H1 (cell line): ENCODE measurements at regions not wholly inside any gene's neighbourhood (a gene's known extent, or its start where the extent isn't known, plus 50 kb on each side); places are given as distances from the start of the nearest gene placed in this dataset.

Experiments
- CTCF ChIA-PET: fragments of 300-600 bp; sonication (Branson Sonifier 250); formaldehyde crosslinking; loops from one replicate; lab custom pipeline; 2021; ENCODE audit not compliant: partially characterized antibody; lab: Charles Lee
- POLR2A ChIA-PET: fragments of 300-600 bp; sonication (Branson Sonifier 250); formaldehyde crosslinking; loops from one replicate; lab custom pipeline; 2021; ENCODE audit warnings: inconsistent platforms; ENCODE audit not compliant: partially characterized antibody; lab: Charles Lee
- DNase-seq, 2 experiments: peaks; one replicate each; pipeline versions ENCODE4 v3.0.0 to v3.0.0-alpha.2; 2010 to 2022; ENCODE audit warnings: low spot score in 2 of 2, low read depth in 1 of 2, mixed read lengths in 1 of 2
- FAIRE-seq: peaks from 2 replicates; lab custom pipeline; 2011; peaks lifted over from hg19 to GRCh38; lab: Jason Lieb, UNC
- H2AFZ ChIP-seq: 2 replicates; pipeline ENCODE4 v1.8.1; 2012; ENCODE audit warnings: low read length, inconsistent platforms
- H2AK5ac ChIP-seq: 2 replicates; pipeline ENCODE4 v1.6.1; 2013; ENCODE audit warnings: low read depth, low read length
- H2BK120ac ChIP-seq: replicated peaks from 2 replicates; pipeline ENCODE3; 2013; ENCODE audit warnings: low read depth, low read length, inconsistent platforms
- H2BK12ac ChIP-seq: 2 replicates; pipeline ENCODE4 v1.6.1; 2013; ENCODE audit warnings: low read depth, low read length
- H2BK15ac ChIP-seq: 2 replicates; pipeline ENCODE4 v1.6.1; 2013; ENCODE audit warnings: low read length
- H2BK20ac ChIP-seq: 2 replicates; pipeline ENCODE4 v1.6.1; 2013; ENCODE audit warnings: low read length
- H2BK5ac ChIP-seq: 2 replicates; pipeline ENCODE4 v1.6.1; 2013; ENCODE audit warnings: low read depth, low read length
- H3K14ac ChIP-seq: 2 replicates; pipeline ENCODE4 v1.6.1; 2013; ENCODE audit warnings: inconsistent platforms; ENCODE audit not compliant: insufficient read length
- H3K18ac ChIP-seq: 2 replicates; pipeline ENCODE4 v1.6.1; 2013; ENCODE audit warnings: low read length; ENCODE audit errors: extremely low read depth
- H3K23ac ChIP-seq: 2 replicates; pipeline ENCODE4 v1.6.1; 2013; ENCODE audit warnings: inconsistent platforms; ENCODE audit not compliant: insufficient read length
- H3K23me2 ChIP-seq: 2 replicates; pipeline ENCODE4 v1.6.1; 2013; ENCODE audit warnings: low read depth, low read length
- H3K27ac ChIP-seq: 2 replicates; pipeline ENCODE4 v1.6.1; 2011; ENCODE audit warnings: low read depth, low read length, inconsistent platforms
- H3K27me3 ChIP-seq, 4 experiments: replicated peaks in 1 of 4; 1 replicate in 1 of 4; 2 replicates in 3 of 4; pipeline versions ENCODE4 v1.6.1 to v1.8.1; 2011 to 2013; ENCODE audit warnings: low read length in 3 of 4, mild to moderate bottlenecking in 3 of 4, inconsistent platforms in 2 of 4, mixed read lengths in 2 of 4, moderate library complexity in 1 of 4; ENCODE audit not compliant: control insufficient read depth in 3 of 4, insufficient read depth in 3 of 4; ENCODE audit errors: extremely low read depth in 1 of 4
- H3K36me3 ChIP-seq, 4 experiments: 2 replicates each; pipeline versions ENCODE4 v1.6.1 to v1.8.1; 2011 to 2013; ENCODE audit warnings: mild to moderate bottlenecking in 4 of 4, low read length in 3 of 4, moderate library complexity in 2 of 4, control low read depth in 1 of 4, inconsistent platforms in 1 of 4; ENCODE audit not compliant: insufficient read depth in 4 of 4, control insufficient read depth in 2 of 4
- H3K4ac ChIP-seq: replicated peaks from 2 replicates; pipeline ENCODE3; 2013; ENCODE audit warnings: low read length, low read depth, mixed read lengths, inconsistent platforms; ENCODE audit not compliant: insufficient read length
- H3K4me1 ChIP-seq, 4 experiments: replicated peaks in 1 of 4; 1 replicate in 1 of 4; 2 replicates in 3 of 4; pipeline versions ENCODE4 v1.6.1 to v1.8.1; 2011 to 2013; ENCODE audit warnings: low read length in 3 of 4, inconsistent platforms in 2 of 4, mixed read lengths in 1 of 4; ENCODE audit not compliant: insufficient read depth in 4 of 4, control insufficient read depth in 3 of 4
- H3K4me2 ChIP-seq, 2 experiments: 2 replicates each; pipeline versions ENCODE4 v1.6.1 to v1.8.1; 2011 to 2013; ENCODE audit warnings: low read depth in 2 of 2, low read length in 2 of 2, control low read depth in 1 of 2, inconsistent platforms in 1 of 2, mild to moderate bottlenecking in 1 of 2; ENCODE audit not compliant: insufficient read depth in 1 of 2
- H3K4me3 ChIP-seq, 4 experiments: fragments of 200-600, 300-600 bp in 1 of 4; sonication (generic), shearing (Covaris generic), sonication (Bioruptor Twin) in 1 of 4; 2 replicates each; pipeline versions ENCODE4 v1.5.1 to v1.8.1; 2011 to 2016; ENCODE audit warnings: low read length in 4 of 4, low read depth in 3 of 4, control low read depth in 2 of 4, inconsistent platforms in 2 of 4, mild to moderate bottlenecking in 2 of 4, mixed read lengths in 1 of 4, moderate library complexity in 1 of 4; ENCODE audit not compliant: insufficient read depth in 2 of 4; ENCODE audit errors: extremely low read depth in 1 of 4
- H3K56ac ChIP-seq: replicated peaks from 2 replicates; pipeline ENCODE3; 2013; ENCODE audit warnings: low read depth, mild to moderate bottlenecking, mixed read lengths, low read length, inconsistent platforms; ENCODE audit not compliant: insufficient read length
- H3K79me1 ChIP-seq: 2 replicates; pipeline ENCODE4 v1.6.1; 2013; ENCODE audit warnings: low read depth, low read length, control low read depth
- H3K79me2 ChIP-seq, 2 experiments: 2 replicates each; pipeline versions ENCODE4 v1.6.1 to v1.8.1; 2012 to 2013; ENCODE audit warnings: low read length in 2 of 2, mild to moderate bottlenecking in 2 of 2, inconsistent platforms in 1 of 2; ENCODE audit not compliant: insufficient read depth in 2 of 2, control insufficient read depth in 1 of 2
- H3K9ac ChIP-seq, 4 experiments: replicated peaks in 1 of 4; 1 replicate in 1 of 4; 2 replicates in 3 of 4; pipeline versions ENCODE4 v1.6.1 to v1.8.1; 2011 to 2013; ENCODE audit warnings: low read depth in 3 of 4, low read length in 3 of 4, control low read depth in 2 of 4, mild to moderate bottlenecking in 2 of 4, moderate library complexity in 2 of 4, inconsistent platforms in 1 of 4; ENCODE audit errors: extremely low read depth in 1 of 4
- H3K9me3 ChIP-seq, 2 experiments: 2 replicates each; pipeline versions ENCODE4 v1.6.1 to v1.8.1; 2012 to 2013; ENCODE audit warnings: mild to moderate bottlenecking in 2 of 2, moderate library complexity in 2 of 2, control low read depth in 1 of 2, inconsistent platforms in 1 of 2, low read depth in 1 of 2, low read length in 1 of 2, mixed read lengths in 1 of 2; ENCODE audit not compliant: insufficient read depth in 2 of 2
- H4K20me1 ChIP-seq, 2 experiments: replicated peaks in 1 of 2; 2 replicates each; pipeline versions ENCODE3 to v1.8.1; 2011 to 2013; ENCODE audit warnings: inconsistent platforms in 2 of 2, low read length in 2 of 2, mild to moderate bottlenecking in 1 of 2; ENCODE audit not compliant: insufficient read depth in 2 of 2, control insufficient read depth in 1 of 2
- H4K5ac ChIP-seq: 2 replicates; pipeline ENCODE4 v1.6.1; 2013; ENCODE audit warnings: low read length, low read depth, mixed read lengths, inconsistent platforms; ENCODE audit not compliant: insufficient read length
- H4K8ac ChIP-seq: 2 replicates; pipeline ENCODE4 v1.8.0; 2013; ENCODE audit warnings: mild to moderate bottlenecking, moderate library complexity, low read length, inconsistent platforms; ENCODE audit not compliant: insufficient read depth; ENCODE audit errors: extremely low read depth
- H4K91ac ChIP-seq: replicated peaks from 2 replicates; pipeline ENCODE3; 2013; ENCODE audit warnings: low read length, mixed read lengths, inconsistent platforms; ENCODE audit not compliant: insufficient read length
- CHD2 ChIP-seq: IDR thresholded peaks from 2 replicates; pipeline ENCODE4 v1.6.1; 2012; ENCODE audit warnings: low read length, improper control_type of control experiment
- CREB1 ChIP-seq: IDR thresholded peaks from 2 replicates; pipeline ENCODE4 v1.6.1; 2012; ENCODE audit warnings: inconsistent platforms
- PHF8 ChIP-seq: fragments of 200-600 bp; sonication (generic); conservative IDR thresholded peaks from 2 replicates; pipeline ENCODE4 v1.7.1; 2012; ENCODE audit warnings: low read depth, mild to moderate bottlenecking, inconsistent platforms, low read length, moderate library complexity
- POLR2A ChIP-seq, 2 experiments: IDR thresholded peaks; 1 replicate in 1 of 2; 2 replicates in 1 of 2; pipeline ENCODE4 v1.6.1; 2011; ENCODE audit warnings: low read depth in 2 of 2, low read length in 2 of 2, mild to moderate bottlenecking in 2 of 2; ENCODE audit errors: control extremely low read depth in 1 of 2
- TAF1 ChIP-seq: IDR thresholded peaks from 2 replicates; pipeline ENCODE4 v1.6.1; 2011; ENCODE audit warnings: mild to moderate bottlenecking, low read depth, low read length
- WGBS, 2 experiments: shearing (Covaris generic) in 1 of 2; methylation state at CpG; one replicate each; pipeline versions ENCODE4 v1.1.6 to v1.1.7; 2013 to 2015; ENCODE audit warnings: low lambda C conversion rate in 2 of 2, mixed read lengths in 2 of 2, inconsistent platforms in 1 of 2, low coverage in 1 of 2, missing lambda C conversion rate in 1 of 2; ENCODE audit not compliant: insufficient replicate concordance in 2 of 2, insufficient coverage in 1 of 2, insufficient read length in 1 of 2; ENCODE audit errors: extremely low coverage in 1 of 2, missing lambda C conversion rate in 1 of 2; 5-methylcytosine and 5-hydroxymethylcytosine counted together

DNA sequence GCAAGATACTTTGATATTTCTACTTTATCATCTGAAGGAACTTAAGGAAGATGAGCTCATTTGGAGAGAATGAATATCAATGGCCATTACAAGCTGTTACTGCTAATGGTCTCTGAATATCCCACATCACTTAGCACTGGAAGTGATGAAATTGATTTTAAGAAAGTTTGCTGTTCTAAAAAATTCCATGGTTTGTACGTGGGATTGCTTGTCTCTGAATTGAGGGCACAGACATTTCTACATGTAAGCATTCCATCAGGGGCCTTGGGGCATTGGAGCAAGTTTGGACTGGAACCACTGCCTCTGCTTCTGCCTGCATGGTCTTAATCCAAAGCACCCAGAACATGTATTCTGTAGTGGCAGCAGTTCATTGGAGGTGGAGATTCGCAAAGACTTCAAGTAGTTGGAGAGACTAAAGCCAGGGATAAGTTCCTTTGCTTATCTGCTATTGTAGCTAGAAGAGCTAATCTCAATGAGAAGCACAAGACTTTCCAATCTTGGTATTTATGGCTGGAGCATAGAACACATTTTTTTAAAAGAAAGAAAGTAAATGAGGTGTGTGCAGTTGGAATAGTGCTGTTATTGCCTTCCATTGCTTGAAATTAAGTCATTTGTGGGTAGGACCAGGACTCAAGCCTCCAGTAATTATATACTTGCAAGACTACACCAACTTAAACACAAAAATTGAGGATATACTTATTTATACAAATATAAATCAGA lies 424.2 kb downstream of the SPATA31D1 start:
- DNase-seq: no peak

More for the DNA sequence above, 424.2 kb downstream of the SPATA31D1 start:
- Histone ChIP-seq H3K23me2 (no peaks in the 10 kb centered on the region), H4K8ac (no peak overlapping the region), H3K27me3 (no peaks in the 10 kb centered on the region), H2BK20ac (no peak overlapping the region), H3K18ac (no peak overlapping the region), H2BK5ac (no peak overlapping the region), H4K20me1 (no peaks in the 10 kb centered on the region), H2BK120ac (no peak overlapping the region), H3K36me3 (no peaks in the 10 kb centered on the region), H2AFZ (no peak overlapping the region), H3K4ac (no peak overlapping the region), H3K9ac (no peak overlapping the region), H3K14ac (no peak overlapping the region), H3K4me2 (no peak overlapping the region), H3K56ac (no peak overlapping the region), H3K23ac (no peak overlapping the region), H3K79me1 (no peaks in the 10 kb centered on the region), H2AK5ac (no peak overlapping the region), H3K9me3 (no peaks in the 10 kb centered on the region), H3K4me1 (no peaks in the 10 kb centered on the region), H2BK15ac (no peak overlapping the region), H3K4me3 (no peak overlapping the region), H3K79me2 (no peaks in the 10 kb centered on the region), H2BK12ac (no peak overlapping the region), H3K27ac (no peak overlapping the region), H4K91ac (no peak overlapping the region), H4K5ac (no peak overlapping the region)
- POLR2A ChIA-PET: no interaction called here
- no peak for TF ChIP-seq PHF8
- no peak for TF ChIP-seq CHD2
- no peak for TF ChIP-seq TAF1
- no peak for TF ChIP-seq POLR2A (IDR thresholded peaks at IDR 0.05; ENCODE audit: control extremely low read depth in 1 of 2, low read depth in 2 of 2, low read length in 2 of 2)
- TF ChIP-seq CREB1: no peak
- CTCF ChIA-PET: interaction anchor here (1.0 kb wide), 1 partner anchor 22 kb away, joined by 3 read pairs; no protein-coding TSS in a partner anchor
- FAIRE-seq: no peak
- 80% methylated on average over 2 of the region's 2 CpGs; no CpG with 5 or more reads in 1 of the 2 experiments for WGBS, 2 experiments
